K562 (cell line): ENCODE measurements at regions not wholly inside any gene's neighbourhood (a gene's known extent, or its start where the extent isn't known, plus 50 kb on each side); places are given as distances from the start of the nearest gene placed in this dataset.

Experiments
- MAFF ChIP-seq: IDR thresholded peaks from 2 replicates; pipeline ENCODE4 v1.6.1; 2012; ENCODE audit warnings: low read length, improper control_type of control experiment
- MYC ChIP-seq, 2 experiments: fragments of 250-450 bp in 1 of 2; sonication (Bioruptor Pico) in 1 of 2; IDR thresholded peaks; 2 replicates each; pipeline versions ENCODE4 v1.5.1 to v1.6.1; 2012 to 2021; ENCODE audit warnings: low read depth in 2 of 2, borderline replicate concordance in 1 of 2, improper control_type of control experiment in 1 of 2, low read length in 1 of 2, mild to moderate bottlenecking in 1 of 2, moderate library complexity in 1 of 2
- POLR2A ChIP-seq: fragments of 450-650 bp; conservative IDR thresholded peaks from 2 replicates; pipeline ENCODE4 v1.6.1; 2016
- POLR2AphosphoS5 ChIP-seq: IDR thresholded peaks from 2 replicates; pipeline ENCODE4 v1.6.1; 2011; ENCODE audit warnings: mild to moderate bottlenecking, low read depth, low read length, moderate library complexity; ENCODE audit not compliant: control insufficient read depth, insufficient read depth
- TF ChIP-seq, protein P1 (sequence below): sonication (generic); formaldehyde crosslinking; IDR thresholded peaks from 2 replicates; pipeline ENCODE4 v1.8.1; 2023; ENCODE audit warnings: mild to moderate bottlenecking, missing genetic modification reagents

DNA sequence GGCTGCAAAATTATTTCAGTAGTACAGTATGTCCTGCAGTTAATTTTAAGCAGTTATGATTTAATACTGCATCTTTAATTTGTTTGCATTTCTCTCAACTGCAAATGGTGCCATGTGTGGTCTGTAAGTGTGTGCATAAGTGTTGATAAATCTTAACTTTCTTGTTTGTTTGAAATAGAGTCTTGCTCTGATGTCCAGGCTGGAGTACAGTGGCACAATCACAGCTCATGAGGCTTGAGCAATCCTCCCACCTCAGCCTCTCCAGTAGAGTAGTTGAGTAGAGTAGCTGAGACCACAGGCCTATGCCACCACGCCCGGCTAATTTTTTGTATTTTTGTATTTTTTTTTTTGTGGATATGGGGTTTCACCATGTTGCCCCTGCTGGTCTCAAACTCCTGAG is 322.5 kb upstream of the NR3C2 start:
- no peak for TF ChIP-seq POLR2AphosphoS5
- TF ChIP-seq MYC (IDR thresholded peaks at IDR 0.05; ENCODE audit: low read depth, low read length), result no peak
- no peak for TF ChIP-seq MYC (CRISPR knock-in tag; IDR thresholded peaks at IDR 0.05; ENCODE audit: borderline replicate concordance, low read depth)
- TF ChIP-seq MAFF, result no peak
- TF ChIP-seq POLR2A, result no peak
- TF ChIP-seq, protein P1, sequence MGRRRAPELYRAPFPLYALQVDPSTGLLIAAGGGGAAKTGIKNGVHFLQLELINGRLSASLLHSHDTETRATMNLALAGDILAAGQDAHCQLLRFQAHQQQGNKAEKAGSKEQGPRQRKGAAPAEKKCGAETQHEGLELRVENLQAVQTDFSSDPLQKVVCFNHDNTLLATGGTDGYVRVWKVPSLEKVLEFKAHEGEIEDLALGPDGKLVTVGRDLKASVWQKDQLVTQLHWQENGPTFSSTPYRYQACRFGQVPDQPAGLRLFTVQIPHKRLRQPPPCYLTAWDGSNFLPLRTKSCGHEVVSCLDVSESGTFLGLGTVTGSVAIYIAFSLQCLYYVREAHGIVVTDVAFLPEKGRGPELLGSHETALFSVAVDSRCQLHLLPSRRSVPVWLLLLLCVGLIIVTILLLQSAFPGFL (CRISPR knock-in tag), result no peak
